CD4-positive, alpha-beta T cell (primary cell): ENCODE measurements at regions not wholly inside any gene's neighbourhood (a gene's known extent, or its start where the extent isn't known, plus 50 kb on each side); places are given as distances from the start of the nearest gene placed in this dataset.

Experiments used
- ATAC-seq: fragments of 200-7000 bp; cut with Tn5 transposase; one replicate; pipeline ENCODE4 v1.10.0; 2022; ENCODE audit warnings: mild to moderate bottlenecking; ENCODE audit not compliant: poor library complexity
- CTCF ChIA-PET: fragments of 350-600 bp; sonication (Branson Sonifier 250); formaldehyde crosslinking; loops from one replicate; lab custom pipeline; 2021; ENCODE audit warnings: antibody characterized with exemption, inconsistent platforms; lab: Charles Lee
- POLR2A ChIA-PET: fragments of 350-600 bp; sonication (Branson Sonifier 250); formaldehyde crosslinking; loops from one replicate; lab custom pipeline; 2021; ENCODE audit warnings: antibody characterized with exemption, inconsistent platforms; lab: Charles Lee
- DNase-seq, 14 experiments: peaks; one replicate each; pipeline ENCODE4 v3.0.0-alpha.2; 2013 to 2020; ENCODE audit warnings: mixed read lengths in 2 of 14
- H3K27ac ChIP-seq, 2 donors: one replicate each; pipeline versions ENCODE4 v1.5.1 to v1.7.0; 2013; ENCODE audit warnings: low read length in 2 of 2, low read depth in 1 of 2, mild to moderate bottlenecking in 1 of 2
- H3K27me3 ChIP-seq, 2 experiments: 1 replicate in 1 of 2; 2 replicates in 1 of 2; pipeline versions ENCODE4 v1.6.1 to v1.7.0; 2013; ENCODE audit warnings: low read length in 2 of 2, control low read depth in 1 of 2, mild to moderate bottlenecking in 1 of 2, moderate library complexity in 1 of 2; ENCODE audit not compliant: insufficient read depth in 2 of 2, control insufficient read depth in 1 of 2
- H3K36me3 ChIP-seq: one replicate; pipeline ENCODE4 v1.6.1; 2013; ENCODE audit warnings: low read length, control low read depth; ENCODE audit not compliant: insufficient read depth
- H3K4me1 ChIP-seq: one replicate; pipeline ENCODE4 v1.6.1; 2013; ENCODE audit warnings: low read length, control low read depth; ENCODE audit not compliant: insufficient read depth
- H3K4me3 ChIP-seq: one replicate; pipeline ENCODE4 v1.5.1; 2013; ENCODE audit warnings: mild to moderate bottlenecking, low read length, moderate library complexity
- H3K9me3 ChIP-seq, 2 experiments: 1 replicate in 1 of 2; 2 replicates in 1 of 2; pipeline versions ENCODE4 v1.6.1 to v1.7.0; 2013; ENCODE audit warnings: low read length in 2 of 2, mild to moderate bottlenecking in 2 of 2, control low read depth in 1 of 2, moderate library complexity in 1 of 2; ENCODE audit not compliant: control insufficient read depth in 1 of 2, insufficient read depth in 1 of 2
- H3K27ac Mint-ChIP-seq: one replicate; pipeline ENCODE4 v1.8.0; 2020; ENCODE audit warnings: mixed read lengths
- H3K27me3 Mint-ChIP-seq: one replicate; pipeline ENCODE4 v1.8.0; 2021; ENCODE audit warnings: mixed read lengths
- H3K36me3 Mint-ChIP-seq: one replicate; pipeline ENCODE4 v1.8.0; 2021; ENCODE audit warnings: low read depth, mixed read lengths
- H3K4me1 Mint-ChIP-seq: one replicate; pipeline ENCODE4 v1.8.0; 2021; ENCODE audit warnings: low read depth, mixed read lengths
- H3K4me3 Mint-ChIP-seq: one replicate; pipeline ENCODE4 v1.8.0; 2020; ENCODE audit warnings: mild to moderate bottlenecking, mixed read lengths
- H3K9me3 Mint-ChIP-seq: one replicate; pipeline ENCODE4 v1.8.0; 2020; ENCODE audit warnings: mixed read lengths
- intact Hi-C, 2 experiments: fragments of 100-400 bp; cut with DNase I in 1 of 2; cut with micrococcal nuclease in 1 of 2; formaldehyde crosslinking; loops; one replicate each; pipeline versions ENCODE4 v1.15.1 to v1.9.0; 2023 to 2025; cut with DNase I, micrococcal nuclease
- TF ChIP-seq, protein P1 (sequence below): fragments of 200-600 bp; IDR thresholded peaks from one replicate; pipeline ENCODE4 v1.8.0; 2022; ENCODE audit warnings: antibody characterized with exemption, mild to moderate bottlenecking

GRCh38 chr17:36687736-36688135, 86.4 kb downstream of the MRM1 start:
- DNase-seq = no peak
- Mint-ChIP-seq H3K4me1 (no peaks in the 10 kb centered on the region), H3K27ac (no peak overlapping the region), H3K36me3 (no peaks in the 10 kb centered on the region), H3K27me3 (peaks cover 11% of the 10 kb centered on the region), H3K4me3 (no peak overlapping the region), H3K9me3 (no peaks in the 10 kb centered on the region)
- intact Hi-C loops = no loop called here
- no peak for ATAC-seq
- H3K36me3 ChIP-seq = no peaks in the 10 kb centered on the region
- TF ChIP-seq, protein P1, sequence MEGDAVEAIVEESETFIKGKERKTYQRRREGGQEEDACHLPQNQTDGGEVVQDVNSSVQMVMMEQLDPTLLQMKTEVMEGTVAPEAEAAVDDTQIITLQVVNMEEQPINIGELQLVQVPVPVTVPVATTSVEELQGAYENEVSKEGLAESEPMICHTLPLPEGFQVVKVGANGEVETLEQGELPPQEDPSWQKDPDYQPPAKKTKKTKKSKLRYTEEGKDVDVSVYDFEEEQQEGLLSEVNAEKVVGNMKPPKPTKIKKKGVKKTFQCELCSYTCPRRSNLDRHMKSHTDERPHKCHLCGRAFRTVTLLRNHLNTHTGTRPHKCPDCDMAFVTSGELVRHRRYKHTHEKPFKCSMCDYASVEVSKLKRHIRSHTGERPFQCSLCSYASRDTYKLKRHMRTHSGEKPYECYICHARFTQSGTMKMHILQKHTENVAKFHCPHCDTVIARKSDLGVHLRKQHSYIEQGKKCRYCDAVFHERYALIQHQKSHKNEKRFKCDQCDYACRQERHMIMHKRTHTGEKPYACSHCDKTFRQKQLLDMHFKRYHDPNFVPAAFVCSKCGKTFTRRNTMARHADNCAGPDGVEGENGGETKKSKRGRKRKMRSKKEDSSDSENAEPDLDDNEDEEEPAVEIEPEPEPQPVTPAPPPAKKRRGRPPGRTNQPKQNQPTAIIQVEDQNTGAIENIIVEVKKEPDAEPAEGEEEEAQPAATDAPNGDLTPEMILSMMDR = no peak
- no peaks in the 10 kb centered on the region for H3K4me1 ChIP-seq
- no peak overlapping the region for H3K4me3 ChIP-seq
- H3K9me3 ChIP-seq = no peaks in the 10 kb centered on the region
- no peaks in the 10 kb centered on the region for H3K27me3 ChIP-seq
- ChIA-PET CTCF (no interaction called here), POLR2A (no interaction called here)
- H3K27ac ChIP-seq = no peak overlapping the region

GRCh38 chr17:36689089-36689667, 87.8 kb downstream of the MRM1 start:
- H3K36me3 Mint-ChIP-seq = no peaks in the 10 kb centered on the region
- ATAC-seq = no peak
- no peak overlapping the region for H3K4me3 ChIP-seq
- POLR2A ChIA-PET = no interaction called here
- no peak overlapping the region for H3K27ac ChIP-seq
- peaks cover 11% of the 10 kb centered on the region for H3K27me3 Mint-ChIP-seq
- no peak overlapping the region for H3K4me3 Mint-ChIP-seq
- no peaks in the 10 kb centered on the region for H3K27me3 ChIP-seq
- intact Hi-C loops = no loop called here
- no peak overlapping the region for H3K27ac Mint-ChIP-seq
- H3K4me1 ChIP-seq = no peaks in the 10 kb centered on the region
- H3K9me3 Mint-ChIP-seq = no peaks in the 10 kb centered on the region
- no peaks in the 10 kb centered on the region for H3K9me3 ChIP-seq
- TF ChIP-seq, protein P1 = no peak
- no peaks in the 10 kb centered on the region for H3K36me3 ChIP-seq
- no peak for DNase-seq
- H3K4me1 Mint-ChIP-seq = no peaks in the 10 kb centered on the region
- CTCF ChIA-PET = no interaction called here

DNA sequence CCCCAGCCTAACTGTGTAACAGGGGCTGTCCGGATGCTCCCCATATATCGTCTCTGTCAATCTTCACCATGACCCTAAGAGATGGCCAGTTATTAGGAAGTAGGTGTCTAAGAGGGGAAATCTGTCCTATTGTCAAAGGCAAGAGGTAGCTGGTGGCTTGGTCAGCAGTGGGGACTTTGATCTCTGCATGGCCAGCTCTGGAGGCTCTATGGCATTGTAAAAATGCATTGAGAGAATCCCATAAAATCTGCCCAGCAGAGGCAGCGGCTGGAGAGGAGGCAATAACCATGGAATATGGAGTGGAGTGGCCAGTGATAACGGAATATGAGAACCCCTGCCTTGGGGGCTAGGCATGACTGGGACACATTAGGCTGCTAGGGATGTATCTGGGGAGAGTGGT, 88.8 kb downstream of the MRM1 start:
- Mint-ChIP-seq H3K27me3 (peaks cover 12% of the 10 kb centered on the region), H3K9me3 (no peaks in the 10 kb centered on the region), H3K4me3 (no peak overlapping the region), H3K36me3 (no peaks in the 10 kb centered on the region), H3K4me1 (no peaks in the 10 kb centered on the region), H3K27ac (no peak overlapping the region)
- no peak overlapping the region for H3K4me3 ChIP-seq
- H3K36me3 ChIP-seq = no peaks in the 10 kb centered on the region
- no peak overlapping the region for H3K27ac ChIP-seq
- TF ChIP-seq, protein P1 = no peak
- ChIA-PET CTCF (no interaction called here), POLR2A (no interaction called here)
- DNase-seq (no peak), ATAC-seq (no peak)
- no peaks in the 10 kb centered on the region for H3K9me3 ChIP-seq
- H3K4me1 ChIP-seq = no peaks in the 10 kb centered on the region
- intact Hi-C loops = no loop called here
- H3K27me3 ChIP-seq = peaks cover 4 to 5% of the 10 kb centered on the region in 2 experiments
